ENCODE measurements at regions not wholly inside any gene's neighbourhood (a gene's known extent, or its start where the extent isn't known, plus 50 kb on each side); places are given as distances from the start of the nearest gene placed in this dataset.

DNA sequence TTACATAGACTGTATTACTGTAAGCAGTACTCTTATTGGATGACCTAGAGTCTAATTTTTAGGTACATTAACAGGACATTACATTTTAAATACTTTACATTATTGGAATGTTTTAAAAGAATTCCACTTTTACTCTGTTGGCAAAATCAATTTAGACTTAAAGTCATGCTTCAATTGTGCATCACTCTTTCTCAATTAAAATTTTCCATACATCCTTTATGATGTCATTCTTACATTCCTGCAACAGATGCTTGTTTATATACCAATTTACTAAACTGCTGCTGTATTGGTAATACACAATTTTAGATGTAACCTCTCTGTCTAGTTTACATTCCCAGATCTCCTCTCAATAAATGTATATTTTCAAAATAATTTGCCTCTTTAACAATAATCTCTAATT, 440.1 kb downstream of the ZEB2 start:
- DNase-seq (ENCODE audit: low read depth) = no peak

DNA sequence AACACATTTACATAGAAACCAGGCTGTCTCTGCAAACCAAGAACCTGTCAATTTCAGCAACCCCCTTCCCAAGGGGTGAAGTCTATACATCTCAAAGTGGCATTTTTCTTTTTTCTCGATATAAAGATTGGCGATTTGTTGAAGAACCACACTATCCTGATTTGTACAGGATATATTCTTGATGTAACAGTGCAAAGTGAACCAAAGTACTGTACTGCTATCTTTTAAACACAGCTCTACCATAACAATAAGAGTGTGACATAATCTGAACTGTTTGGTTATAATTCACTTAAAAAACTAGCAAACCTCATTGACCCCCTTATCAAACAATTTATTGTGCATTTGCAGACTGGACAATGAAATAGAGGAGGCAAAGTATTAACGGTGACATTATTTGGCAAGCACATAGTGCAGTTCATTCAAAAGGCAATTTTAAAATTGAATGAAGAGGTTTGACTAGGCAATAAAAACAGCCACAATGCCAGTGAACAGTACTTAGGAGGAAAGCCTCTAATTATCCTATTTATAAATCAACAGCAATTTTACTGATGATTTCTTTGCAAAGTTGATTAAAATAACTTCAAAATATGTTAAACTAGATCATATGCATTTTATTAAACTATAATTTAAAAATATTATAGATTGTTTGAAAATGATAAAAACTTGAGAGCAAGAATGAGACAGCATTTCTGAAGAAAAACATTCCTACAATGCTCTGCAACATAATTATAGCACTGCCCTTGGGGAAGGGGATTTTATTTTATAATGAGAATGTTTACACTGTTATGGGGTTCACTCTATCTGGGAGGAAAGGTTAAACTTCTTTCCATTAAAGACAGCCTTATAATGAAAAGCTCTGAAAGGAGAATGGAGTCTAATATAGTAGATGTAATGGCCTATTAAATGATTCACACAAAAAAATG, 440.9 kb downstream of the ZEB2 start:
- no peak for DNase-seq (ENCODE audit: low read depth)

DNA sequence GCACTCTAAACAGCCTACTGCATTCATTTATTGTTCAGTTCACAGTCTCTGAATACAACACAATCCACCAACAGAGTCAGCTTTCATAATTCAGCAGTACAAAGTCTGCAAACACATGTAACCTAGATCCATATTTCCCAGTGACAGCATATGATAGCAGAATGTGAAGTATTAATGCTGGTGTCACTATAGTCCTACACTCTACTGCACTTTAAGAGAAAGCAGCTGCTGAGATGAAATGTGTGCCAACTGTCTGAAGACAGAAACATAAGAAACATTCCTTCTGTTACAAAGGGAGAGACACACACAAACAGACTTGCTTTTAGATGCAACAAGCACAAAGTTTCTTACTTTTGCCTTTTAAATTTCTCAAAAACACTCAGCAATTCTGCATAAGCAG, 441.8 kb downstream of the ZEB2 start:
- no peak for DNase-seq (ENCODE audit: low read depth)

DNA sequence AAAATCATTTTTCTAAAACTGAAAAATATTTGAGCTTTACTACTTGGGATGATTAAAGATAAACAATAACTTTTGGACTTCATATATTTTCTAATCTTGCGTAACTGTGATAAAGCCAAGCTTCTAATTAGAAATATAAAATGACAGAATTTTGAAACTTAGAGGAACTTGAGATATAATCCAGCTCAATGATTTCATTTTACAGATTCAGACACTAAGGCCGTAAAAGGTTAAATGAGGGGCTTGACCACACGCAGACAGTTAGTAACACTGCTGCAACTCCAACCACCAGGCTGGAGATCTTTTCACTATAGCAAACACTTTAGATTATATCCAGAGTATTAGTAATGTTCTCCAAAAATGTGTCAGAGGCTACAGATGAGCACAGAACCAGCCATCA, 445.5 kb downstream of the ZEB2 start:
- no peak for DNase-seq (ENCODE audit: low read depth)

DNA sequence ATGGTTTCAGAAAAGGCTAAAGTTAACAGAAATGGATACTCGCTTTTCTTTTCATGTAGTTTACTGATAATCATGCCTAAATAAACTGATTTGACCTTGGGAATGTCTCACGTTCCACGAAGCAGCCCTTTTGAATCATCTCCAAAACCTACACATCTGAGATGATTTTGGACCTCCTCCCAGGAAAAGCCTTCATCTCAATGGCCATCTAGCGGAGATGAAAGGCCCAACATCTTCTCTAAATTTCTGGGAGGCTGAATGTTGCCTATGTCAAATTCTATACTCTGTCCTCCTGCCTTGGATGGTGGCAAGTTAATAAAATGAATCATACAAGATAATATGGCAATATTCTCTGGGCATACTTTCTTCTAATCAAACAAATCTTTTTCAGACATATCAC, 448.5 kb downstream of the ZEB2 start:
- no peak for DNase-seq (ENCODE audit: low read depth)

DNA sequence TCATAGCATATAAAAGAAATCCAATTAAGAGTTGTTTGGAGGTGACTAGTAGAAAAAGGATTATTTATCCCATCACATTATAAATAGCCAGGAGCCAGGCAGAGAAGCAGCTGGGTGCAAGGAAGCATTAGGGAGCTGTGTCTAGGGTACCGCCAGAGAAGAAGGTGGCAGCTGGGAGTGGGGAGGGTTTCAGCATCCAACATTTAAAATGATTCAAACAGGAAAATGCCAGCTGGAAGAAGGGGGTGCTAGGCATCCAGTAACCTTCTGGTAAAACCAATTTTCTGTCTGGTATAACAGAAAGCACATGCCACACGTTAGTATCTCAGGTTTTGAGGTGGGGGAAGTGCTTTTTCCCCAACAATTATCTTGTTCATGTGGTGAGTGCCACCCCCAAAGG, 452.4 kb downstream of the ZEB2 start:
- no peak for DNase-seq (ENCODE audit: low read depth)

DNA sequence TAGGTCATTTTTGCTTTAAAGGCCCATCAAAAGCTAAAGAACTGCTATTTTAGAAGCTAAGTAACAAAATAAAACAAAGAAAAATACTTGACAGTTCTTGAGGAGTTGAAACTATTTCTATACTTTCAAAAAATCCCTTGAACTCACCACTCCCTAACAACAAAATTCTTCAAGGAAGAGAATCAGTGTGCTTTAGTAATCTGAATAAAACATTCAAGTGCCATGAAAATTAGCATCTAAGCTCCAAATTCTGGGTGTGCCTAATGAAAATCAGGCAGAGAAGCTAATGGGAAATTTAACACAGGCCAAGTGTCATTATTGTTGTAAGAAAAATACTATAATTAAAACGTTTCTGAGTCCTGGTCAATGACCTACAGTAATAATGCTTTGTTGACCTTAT, 456.3 kb downstream of the ZEB2 start:
- DNase-seq (ENCODE audit: low read depth) = no peak

DNA sequence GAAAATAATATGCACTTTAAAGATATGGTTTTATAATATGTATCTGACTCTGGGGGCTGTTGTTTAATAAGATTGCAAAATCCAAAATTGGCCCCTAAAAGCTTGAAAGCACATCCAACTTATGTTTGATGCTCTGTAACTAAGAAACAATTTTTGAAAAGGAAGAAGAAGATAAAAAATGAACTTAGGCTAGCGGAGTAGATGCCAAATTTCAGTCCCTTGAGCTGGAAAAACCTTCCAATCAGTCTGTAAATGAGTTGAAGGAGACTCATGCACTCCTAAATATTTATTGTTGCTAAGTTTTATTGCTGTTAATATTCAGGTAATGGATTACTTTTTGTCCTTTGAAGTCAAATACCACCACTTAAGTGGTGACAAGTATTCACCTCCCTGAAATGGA, 465.0 kb downstream of the ZEB2 start:
- no peak for DNase-seq (ENCODE audit: low read depth)

DNA sequence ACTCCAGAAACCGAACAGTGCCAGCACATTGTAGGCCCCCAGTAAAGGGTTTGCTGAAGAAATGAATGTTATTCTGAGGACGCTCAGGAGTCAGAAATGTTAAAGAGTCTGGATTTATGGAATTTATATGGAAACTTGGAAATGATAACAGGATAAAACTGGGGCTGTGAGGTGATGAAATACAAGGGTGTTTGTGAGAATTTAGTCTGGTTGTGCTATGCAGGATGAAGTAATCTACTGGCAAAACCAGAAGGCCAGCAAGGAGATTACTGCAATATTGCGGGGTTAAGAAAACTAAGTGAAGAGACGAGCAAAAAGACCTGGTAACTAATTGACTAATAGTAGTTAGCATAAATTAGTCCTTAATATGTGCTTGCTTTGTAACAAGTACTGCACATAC, 467.8 kb downstream of the ZEB2 start:
- DNase-seq (ENCODE audit: low read depth) = no peak

DNA sequence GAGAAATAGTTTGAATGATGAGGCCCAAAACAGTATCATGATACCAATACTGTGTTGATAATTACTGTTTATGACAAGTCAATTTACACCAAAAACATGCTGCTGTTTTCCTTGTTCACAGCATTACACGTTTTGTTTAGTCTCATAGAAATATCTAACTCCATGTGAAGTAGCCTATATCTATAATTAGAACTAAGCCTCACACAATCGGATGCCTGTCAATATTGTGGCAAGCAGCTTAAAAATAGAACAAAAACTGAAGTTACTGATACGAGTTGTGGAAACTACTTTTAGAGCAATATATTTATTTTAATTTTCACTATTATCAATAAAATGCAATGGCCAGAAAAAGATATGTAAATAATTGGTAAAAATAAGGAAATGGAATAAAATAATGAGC, 470.8 kb downstream of the ZEB2 start:
- DNase-seq (ENCODE audit: low read depth) = no peak

DNA sequence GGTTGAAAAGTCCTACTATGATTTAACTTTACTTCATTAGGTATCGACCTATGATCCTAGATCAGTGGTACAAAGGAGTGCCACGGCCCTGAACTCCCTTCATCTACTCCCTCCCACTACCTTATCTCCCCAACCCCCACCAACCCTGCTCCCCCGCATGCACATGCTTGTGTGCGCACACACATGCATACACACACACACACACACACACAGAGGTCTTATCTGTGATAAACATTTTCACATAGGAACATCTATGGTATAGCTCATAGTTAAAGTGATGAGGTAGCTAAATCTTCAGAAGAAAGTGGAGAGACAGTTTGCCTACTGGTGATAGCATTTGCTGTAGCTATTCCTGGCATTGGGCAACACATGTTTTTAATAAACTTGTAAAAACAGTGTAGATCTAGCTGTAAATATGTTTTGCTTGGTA, 471.3 kb downstream of the ZEB2 start:
- no peak for DNase-seq (ENCODE audit: low read depth)

DNA sequence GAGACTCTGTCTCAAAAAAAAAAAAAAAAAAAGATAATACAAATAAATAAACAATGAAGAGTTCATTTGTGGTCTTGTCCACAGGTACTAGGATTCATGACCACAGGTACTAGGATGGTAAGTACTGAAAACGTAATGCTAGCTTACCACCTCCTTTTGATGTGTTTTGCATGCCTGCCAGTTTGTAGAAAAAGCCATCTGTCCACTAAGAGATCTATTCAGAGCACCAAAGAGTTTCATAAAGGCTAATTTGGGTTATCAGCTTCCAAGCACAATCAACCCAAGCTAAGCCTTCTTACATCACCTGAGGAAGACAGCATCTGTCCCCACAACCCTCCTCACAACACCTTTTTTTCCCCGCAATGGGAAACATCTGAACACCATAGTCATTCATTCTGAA, 477.2 kb downstream of the ZEB2 start:
- DNase-seq (ENCODE audit: low read depth) = no peak

DNA sequence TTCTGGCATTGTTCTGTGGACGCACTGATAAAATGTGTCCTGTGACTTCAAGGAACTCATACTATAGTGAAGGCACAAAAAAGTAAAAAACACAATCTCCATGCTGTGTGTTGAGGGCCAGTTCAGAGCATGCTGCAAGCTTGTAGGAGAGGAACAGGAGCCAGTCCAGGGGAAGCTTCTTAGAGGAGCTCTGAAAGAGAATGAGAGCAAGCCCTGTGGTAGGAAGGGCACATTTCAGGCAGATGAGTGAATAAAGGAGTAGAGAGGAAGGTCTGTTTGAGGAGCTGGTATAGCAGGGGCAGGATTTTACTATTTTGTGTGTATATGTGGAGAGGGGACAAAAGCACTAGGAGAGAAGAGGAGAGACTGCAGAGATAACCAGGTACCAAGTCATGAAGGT, 478.3 kb downstream of the ZEB2 start:
- DNase-seq (ENCODE audit: low read depth) = no peak

DNA sequence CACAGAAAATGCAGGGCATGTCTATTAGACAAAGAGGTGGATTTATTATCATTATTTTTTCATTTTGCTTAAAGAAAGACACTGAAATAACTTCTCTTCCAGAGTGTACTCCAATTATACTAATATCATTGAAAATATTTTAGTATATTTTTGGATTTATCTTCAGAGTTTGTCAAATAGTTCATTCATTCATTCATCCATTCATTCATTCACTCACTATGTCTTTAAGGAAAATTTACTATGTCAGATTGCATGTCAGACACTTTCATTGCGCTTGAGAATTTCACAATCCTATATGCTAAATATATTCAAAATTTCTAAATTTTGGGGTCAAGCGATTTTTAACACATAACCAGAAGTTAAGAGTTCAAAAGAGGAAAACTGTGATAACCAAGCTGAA, 479.1 kb downstream of the ZEB2 start:
- no peak for DNase-seq (ENCODE audit: low read depth)

DNA sequence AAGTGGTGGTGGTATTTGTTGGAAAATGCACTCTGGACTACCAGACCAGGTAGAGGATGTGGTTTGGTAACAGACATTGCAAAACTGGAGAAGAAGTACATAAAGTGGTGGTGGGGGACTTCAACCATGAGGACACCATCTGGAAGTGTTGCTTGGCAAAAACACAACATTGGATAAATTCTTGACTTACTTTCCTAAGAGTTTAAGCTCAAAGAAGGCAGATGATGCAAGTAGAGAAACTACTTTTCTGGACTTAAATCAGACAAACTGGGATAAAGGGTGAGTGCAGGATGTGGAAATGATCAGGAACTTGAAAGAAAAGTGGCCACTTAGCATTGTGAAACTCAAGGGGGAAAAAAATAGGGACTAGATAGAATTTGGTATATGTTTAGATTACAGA, 487.4 kb downstream of the ZEB2 start:
- DNase-seq (ENCODE audit: low read depth) = no peak

DNA sequence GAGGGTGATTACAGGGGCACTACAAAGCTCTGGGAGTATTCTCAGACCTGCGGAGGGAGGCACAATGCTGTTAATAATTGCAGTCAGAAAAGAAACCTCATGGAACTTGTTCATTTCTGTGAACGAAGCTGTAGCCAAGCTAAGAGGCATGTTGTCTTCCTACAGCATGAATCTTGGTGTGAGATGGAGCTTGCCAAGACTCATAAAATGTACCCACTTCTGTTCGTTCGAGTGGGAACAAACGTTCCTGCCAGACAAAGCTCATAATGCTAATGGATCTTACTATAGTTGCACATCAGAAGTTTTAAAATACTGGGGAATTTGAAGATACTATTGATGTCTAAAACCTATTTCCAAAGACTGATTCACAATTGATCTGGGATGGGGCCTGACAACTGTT, 489.1 kb downstream of the ZEB2 start:
- DNase-seq (ENCODE audit: low read depth) = no peak

DNA sequence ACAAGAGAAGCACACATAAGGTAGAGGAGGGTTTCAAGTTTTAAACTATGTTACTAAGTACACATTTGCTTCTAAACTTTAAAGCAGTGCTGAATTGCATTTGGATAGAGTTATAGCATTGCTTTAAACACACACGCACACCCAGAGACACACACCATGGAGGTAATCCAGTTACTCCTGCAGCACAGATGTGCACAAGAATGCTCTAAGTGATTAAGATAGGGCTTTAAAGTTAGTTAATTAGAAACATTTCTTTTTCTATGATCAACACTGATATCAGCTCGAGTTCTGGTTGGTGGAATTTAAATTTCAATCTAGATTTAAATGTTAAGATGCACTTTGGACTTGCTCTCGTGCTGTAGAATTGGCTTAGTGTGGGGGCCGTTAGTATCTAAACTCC, 492.3 kb downstream of the ZEB2 start:
- no peak for DNase-seq (ENCODE audit: low read depth)

DNA sequence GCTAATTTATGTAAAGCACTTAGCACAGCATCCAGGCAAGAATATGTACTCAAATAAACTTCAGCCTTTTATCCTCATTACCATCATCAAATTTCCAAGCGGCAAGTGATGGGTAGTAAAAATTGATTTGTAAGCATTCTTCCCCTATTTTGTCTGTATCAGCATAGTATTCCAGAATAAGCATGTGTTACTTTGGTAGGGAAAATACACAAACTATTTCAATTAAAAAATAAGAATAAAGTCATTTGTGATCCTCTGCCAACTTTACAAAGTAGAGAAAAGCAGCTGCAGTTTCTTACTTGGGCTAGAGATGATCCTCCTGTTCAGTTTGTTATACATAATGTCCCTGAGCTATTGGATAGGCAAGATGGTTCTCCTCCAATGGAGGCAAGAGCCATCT, 493.2 kb downstream of the ZEB2 start:
- DNase-seq (ENCODE audit: low read depth) = no peak

DNA sequence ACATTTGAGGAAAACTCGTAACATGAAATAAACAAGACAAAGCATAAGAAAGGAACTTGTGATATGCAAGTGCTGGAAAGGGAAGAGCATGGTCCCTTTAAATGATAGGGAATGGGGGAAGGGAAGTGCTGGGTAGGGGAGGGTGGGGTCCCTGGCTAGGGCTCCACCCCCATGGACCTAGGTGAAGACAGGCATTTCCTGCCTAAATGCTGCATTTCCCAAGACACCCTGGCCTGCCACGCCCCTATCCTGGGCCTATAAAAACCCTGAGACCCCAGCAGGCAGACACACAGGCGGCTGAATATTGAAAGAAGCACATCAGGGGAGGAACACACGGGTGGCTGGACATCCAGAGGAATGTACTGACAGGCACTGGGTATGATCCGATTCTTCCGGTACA, 499.9 kb downstream of the ZEB2 start:
- DNase-seq (ENCODE audit: low read depth) = no peak

DNA sequence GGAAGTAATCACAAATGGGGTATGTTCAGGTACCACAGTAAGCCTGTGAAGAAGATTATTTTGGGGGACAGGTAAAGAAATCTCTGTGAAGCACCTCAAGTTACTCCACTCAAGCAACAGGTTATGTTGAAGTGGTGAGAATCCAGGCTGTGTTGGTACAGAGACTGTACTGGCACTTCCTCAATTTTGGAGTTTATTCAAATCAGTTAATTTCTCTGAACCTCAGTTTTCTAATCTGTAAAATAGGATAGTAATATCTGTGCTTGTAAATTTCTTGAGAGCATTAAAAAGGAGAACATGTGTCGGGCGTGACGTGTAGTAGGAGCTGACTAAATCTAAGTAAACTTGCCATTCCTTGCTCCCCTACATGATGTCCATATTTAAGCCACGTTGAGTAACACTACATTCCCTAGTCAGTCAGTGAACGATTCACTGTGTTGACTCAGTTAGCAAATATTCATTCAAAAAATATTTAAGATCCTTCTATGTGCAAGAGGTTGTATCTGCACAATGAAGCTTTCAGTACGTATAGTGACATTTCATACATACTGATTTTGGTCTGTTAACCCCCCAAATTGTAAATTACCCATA, 504.2 kb downstream of the ZEB2 start:
- no peak for DNase-seq (ENCODE audit: low read depth)

DNA sequence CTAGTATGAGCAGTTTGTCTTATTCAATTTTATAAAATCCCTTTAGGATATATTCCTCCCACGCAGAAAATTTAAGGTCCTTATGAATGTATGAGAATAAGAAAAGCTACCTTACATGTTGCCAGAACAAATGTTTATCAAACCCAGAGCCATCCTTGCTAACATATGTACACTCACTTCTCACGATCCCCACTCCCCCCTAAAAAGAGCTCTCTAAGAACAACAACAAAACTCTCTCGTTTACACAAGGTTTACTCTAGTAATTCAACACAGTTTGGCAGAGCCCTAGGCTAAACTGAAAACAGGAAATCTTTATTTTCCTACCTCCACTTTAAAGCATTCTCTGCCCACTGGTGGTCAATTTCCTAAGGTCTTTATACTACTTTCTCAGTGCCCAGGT, 504.9 kb downstream of the ZEB2 start:
- no peak for DNase-seq (ENCODE audit: low read depth)

DNA sequence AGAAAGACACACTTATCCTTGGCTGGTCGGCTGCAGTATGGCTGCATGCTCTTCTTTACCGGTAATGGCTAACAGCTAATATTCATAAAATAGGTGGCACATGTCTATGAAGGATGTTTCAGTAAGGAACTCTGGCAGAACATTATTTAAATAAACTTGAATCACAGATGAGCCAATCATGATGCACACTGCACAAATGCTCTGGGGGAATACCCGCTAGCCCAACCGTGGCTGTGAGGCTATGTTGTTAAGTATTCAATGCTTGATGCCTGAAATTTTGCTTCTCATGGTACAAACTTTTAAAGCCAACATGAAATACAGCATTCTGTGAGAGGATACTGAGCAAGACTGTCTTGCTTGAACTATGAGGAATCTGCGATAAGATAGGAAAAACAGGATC, 505.8 kb downstream of the ZEB2 start:
- no peak for DNase-seq (ENCODE audit: low read depth)

DNA sequence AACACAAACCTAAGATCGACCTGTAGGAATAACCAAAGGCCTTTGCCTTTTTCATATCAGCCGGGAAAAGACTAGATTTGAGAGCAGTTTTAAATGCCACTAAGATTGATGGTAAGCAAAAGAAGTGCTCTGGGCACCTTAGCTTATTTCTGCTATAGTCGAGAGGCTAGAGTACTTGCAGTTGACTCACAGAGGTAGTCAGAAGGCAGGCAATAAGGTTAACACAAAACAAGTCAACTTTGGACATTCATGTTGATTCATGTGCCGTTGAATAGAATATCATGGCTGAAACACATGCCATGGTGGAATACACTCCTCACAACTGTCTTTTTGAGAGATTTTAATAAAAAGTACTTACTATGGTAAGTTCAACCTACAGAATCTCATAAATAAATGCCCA, 507.6 kb downstream of the ZEB2 start:
- DNase-seq (ENCODE audit: low read depth) = no peak

DNA sequence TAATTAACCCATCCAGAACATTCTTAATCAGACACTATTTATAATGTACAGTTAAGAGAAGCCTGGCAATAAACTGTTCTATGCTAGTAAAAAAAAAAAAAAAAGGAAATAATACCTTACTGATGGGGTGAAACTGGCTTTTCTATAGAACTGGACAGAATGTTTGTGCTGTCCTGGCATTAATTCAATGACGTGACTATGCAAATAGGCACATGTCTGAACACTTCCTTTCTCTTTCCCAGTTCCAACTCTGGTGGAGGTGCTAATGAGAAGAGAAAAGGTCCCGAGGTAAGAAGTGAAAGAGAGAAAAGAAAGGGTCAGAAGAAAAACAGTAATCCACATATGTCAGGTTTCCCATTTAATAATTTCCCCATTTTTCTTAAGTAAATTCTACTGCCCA, 508.4 kb downstream of the ZEB2 start:
- no peak for DNase-seq (ENCODE audit: low read depth)
